Neural progenitor cell (in vitro differentiated cells): ENCODE measurements at regions not wholly inside any gene's neighbourhood (a gene's known extent, or its start where the extent isn't known, plus 50 kb on each side); places are given as distances from the start of the nearest gene placed in this dataset.
A peak's percentile ranks its signal among the peaks of the same experiment; 100 is the strongest.

Source experiments
- DNase-seq: peaks from one replicate; pipeline ENCODE4 v3.0.0-alpha.2; 2016; ENCODE audit warnings: low spot score
- H2AFZ ChIP-seq: fragments of 200-600 bp; sonication (generic); replicated peaks from 2 replicates; pipeline ENCODE4 v1.6.1; 2016; ENCODE audit warnings: antibody characterized with exemption
- H3F3A ChIP-seq: fragments of 200-600 bp; sonication (generic); 2 replicates; pipeline ENCODE4 v1.6.1; 2016; ENCODE audit warnings: antibody characterized with exemption, low read depth
- H3K27ac ChIP-seq: fragments of 200-600 bp; sonication (generic); 2 replicates; pipeline ENCODE4 v1.5.1; 2016; ENCODE audit warnings: mild to moderate bottlenecking
- H3K27me3 ChIP-seq: fragments of 200-600 bp; sonication (generic); 2 replicates; pipeline ENCODE4 v1.6.1; 2016; ENCODE audit warnings: mild to moderate bottlenecking, moderate library complexity
- H3K36me3 ChIP-seq: fragments of 200-600 bp; sonication (generic); 2 replicates; pipeline ENCODE4 v1.5.1; 2016
- H3K4me1 ChIP-seq: fragments of 200-600 bp; sonication (generic); 2 replicates; pipeline ENCODE4 v1.6.1; 2016; ENCODE audit warnings: mixed run types
- H3K4me2 ChIP-seq: fragments of 200-600 bp; sonication (generic); 2 replicates; pipeline ENCODE4 v1.6.1; 2016
- H3K4me3 ChIP-seq: fragments of 200-600 bp; sonication (generic); 2 replicates; pipeline ENCODE4 v1.5.1; 2016
- H3K79me2 ChIP-seq: fragments of 200-600 bp; sonication (generic); 2 replicates; pipeline ENCODE4 v1.6.1; 2016; ENCODE audit warnings: low read depth
- H3K9ac ChIP-seq: fragments of 200-600 bp; sonication (generic); 2 replicates; pipeline ENCODE4 v1.6.1; 2016
- H3K9me3 ChIP-seq: fragments of 200-600 bp; sonication (generic); 2 replicates; pipeline ENCODE4 v1.5.1; 2016; ENCODE audit warnings: low read depth
- H4K20me1 ChIP-seq: fragments of 200-600 bp; sonication (generic); 2 replicates; pipeline ENCODE4 v1.6.1; 2016; ENCODE audit warnings: low read depth
- H3K27ac Mint-ChIP-seq: 3 replicates; pipeline ENCODE4 v1.8.0; 2021; ENCODE audit warnings: mixed read lengths
- H3K27me3 Mint-ChIP-seq: 2 replicates; pipeline ENCODE4 v1.8.0; 2022; ENCODE audit warnings: low read depth, mild to moderate bottlenecking, inconsistent platforms, moderate library complexity, mixed read lengths; ENCODE audit not compliant: insufficient read depth
- H3K36me3 Mint-ChIP-seq: 3 replicates; pipeline ENCODE4 v1.8.0; 2021; ENCODE audit warnings: mixed read lengths
- H3K4me1 Mint-ChIP-seq: 3 replicates; pipeline ENCODE4 v1.8.0; 2021; ENCODE audit warnings: mixed read lengths
- H3K4me3 Mint-ChIP-seq: 3 replicates; pipeline ENCODE4 v1.8.0; 2021; ENCODE audit warnings: mild to moderate bottlenecking, moderate library complexity, mixed read lengths
- H3K9me3 Mint-ChIP-seq: 3 replicates; pipeline ENCODE4 v1.8.0; 2020; ENCODE audit warnings: mixed read lengths
- CTCF ChIP-seq: fragments of 200-600 bp; sonication (generic); IDR thresholded peaks from 2 replicates; pipeline ENCODE4 v1.5.1; 2017; ENCODE audit warnings: antibody characterized with exemption, mild to moderate bottlenecking
- EZH2 ChIP-seq: fragments of 200-600 bp; sonication (generic); IDR thresholded peaks from 2 replicates; pipeline ENCODE4 v1.6.1; 2017; ENCODE audit warnings: antibody characterized with exemption, mild to moderate bottlenecking, moderate library complexity
- EZH2phosphoT487 ChIP-seq: fragments of 200-600 bp; sonication (generic); IDR thresholded peaks from 2 replicates; pipeline ENCODE4 v1.6.1; 2017; ENCODE audit warnings: antibody characterized with exemption

GRCh38 chr6:79783670-79784394 is 152.7 kb downstream of the SH3BGRL2 start:
- H3K4me3 ChIP-seq = no peak overlapping the region
- no peaks in the 10 kb centered on the region for H3K9me3 ChIP-seq
- H3K9me3 Mint-ChIP-seq = no peaks in the 10 kb centered on the region
- peak overlapping the region; percentile 30 for H2AFZ ChIP-seq
- no peaks in the 10 kb centered on the region for H3K27me3 Mint-ChIP-seq
- H3K36me3 ChIP-seq = no peaks in the 10 kb centered on the region
- no peaks in the 10 kb centered on the region for H3K36me3 Mint-ChIP-seq
- H3F3A ChIP-seq = no peaks in the 10 kb centered on the region
- no peaks in the 10 kb centered on the region for H3K79me2 ChIP-seq
- H3K4me1 ChIP-seq = peaks cover 6% of the 10 kb centered on the region
- DNase-seq = no peak
- H3K9ac ChIP-seq = no peak overlapping the region
- H3K4me2 ChIP-seq = no peak overlapping the region
- H3K27ac Mint-ChIP-seq = peak overlapping the region; percentile 8
- peaks cover 19% of the 10 kb centered on the region for H3K4me1 Mint-ChIP-seq
- no peaks in the 10 kb centered on the region for H3K27me3 ChIP-seq
- TF ChIP-seq EZH2 = no peak
- no peak for TF ChIP-seq EZH2phosphoT487
- H3K27ac ChIP-seq = no peak overlapping the region
- no peak overlapping the region for H3K4me3 Mint-ChIP-seq
- H4K20me1 ChIP-seq = no peaks in the 10 kb centered on the region

DNA sequence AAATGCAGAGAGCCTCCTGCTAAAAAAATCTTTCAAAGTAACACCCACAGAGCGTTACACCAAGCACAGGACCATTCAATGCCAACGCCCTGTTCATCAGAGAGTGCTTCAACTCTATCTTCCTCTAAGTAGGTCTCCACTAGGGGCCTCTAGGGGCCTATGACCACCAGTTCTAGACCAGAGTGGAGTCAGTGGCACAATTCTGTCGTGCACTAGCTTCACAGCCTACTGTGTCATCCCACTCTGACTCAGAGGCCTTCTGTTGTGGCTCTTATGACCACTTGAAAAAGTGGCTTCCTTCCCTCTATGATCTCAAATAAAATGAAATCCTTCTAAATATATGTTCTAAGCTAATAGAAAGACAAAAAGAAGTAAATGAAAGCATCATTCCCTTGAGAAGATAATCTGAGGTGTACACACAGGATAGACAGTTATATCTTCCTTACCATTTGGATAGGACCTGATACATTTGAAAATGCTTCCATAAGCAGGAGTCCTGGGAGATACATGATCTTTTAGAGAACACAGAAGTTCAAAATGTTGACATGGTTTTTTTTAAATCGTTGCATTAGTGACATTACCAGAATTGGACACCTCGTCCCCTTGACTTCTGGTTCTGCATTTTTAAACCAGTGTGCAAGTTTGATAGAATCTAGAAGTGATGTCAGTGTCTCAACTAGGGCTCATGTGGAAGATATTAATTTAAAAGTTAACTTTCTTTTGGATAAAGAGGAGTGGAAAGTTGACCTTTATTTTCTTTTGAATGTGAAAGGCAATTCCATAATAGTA is 151.9 kb downstream of the SH3BGRL2 start:
- Histone ChIP-seq H3K79me2 (no peaks in the 10 kb centered on the region), H3K4me3 (no peak overlapping the region), H3K4me1 (no peaks in the 10 kb centered on the region), H4K20me1 (no peaks in the 10 kb centered on the region), H3K36me3 (no peaks in the 10 kb centered on the region), H3K27me3 (no peaks in the 10 kb centered on the region), H3K27ac (no peak overlapping the region), H3K9me3 (no peaks in the 10 kb centered on the region), H3K4me2 (no peak overlapping the region), H3K9ac (no peak overlapping the region), H2AFZ (no peak overlapping the region), H3F3A (no peaks in the 10 kb centered on the region)
- H3K9me3 Mint-ChIP-seq = no peaks in the 10 kb centered on the region
- no peaks in the 10 kb centered on the region for H3K36me3 Mint-ChIP-seq
- no peak overlapping the region for H3K4me3 Mint-ChIP-seq
- DNase-seq = no peak
- no peak overlapping the region for H3K27ac Mint-ChIP-seq
- peaks cover 10% of the 10 kb centered on the region for H3K4me1 Mint-ChIP-seq
- TF ChIP-seq EZH2 (no peak), EZH2phosphoT487 (no peak), CTCF (no peak)
- no peaks in the 10 kb centered on the region for H3K27me3 Mint-ChIP-seq

DNA sequence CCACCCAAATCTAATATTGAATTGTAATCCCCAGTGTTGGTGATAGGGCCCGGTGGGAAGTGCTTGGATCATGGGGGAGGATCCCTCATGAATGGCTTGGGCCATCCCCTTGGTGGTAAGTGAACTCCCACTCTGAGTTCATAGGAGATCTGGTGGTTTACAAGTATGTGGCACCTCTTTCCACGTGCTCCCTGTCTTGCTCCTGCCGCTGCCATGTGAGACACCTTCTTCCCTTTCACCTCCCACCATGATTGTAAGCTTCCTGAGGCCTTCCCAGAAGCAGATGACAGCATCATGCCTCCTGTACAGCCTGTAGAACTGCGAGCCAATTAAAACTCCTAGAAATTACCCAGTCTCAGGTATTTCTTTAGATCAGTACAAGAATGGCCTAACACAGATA is 150.8 kb downstream of the SH3BGRL2 start:
- no peaks in the 10 kb centered on the region for H3K9me3 ChIP-seq
- peaks cover 4% of the 10 kb centered on the region for H3K4me1 ChIP-seq
- H3K27me3 Mint-ChIP-seq = no peaks in the 10 kb centered on the region
- TF ChIP-seq CTCF (no peak), EZH2 (no peak)
- no peaks in the 10 kb centered on the region for H3K27me3 ChIP-seq
- peaks cover 7% of the 10 kb centered on the region for H3K4me1 Mint-ChIP-seq
- no peak overlapping the region for H3K9ac ChIP-seq
- H3K4me3 Mint-ChIP-seq = no peak overlapping the region
- no peaks in the 10 kb centered on the region for H3K36me3 Mint-ChIP-seq
- no peak overlapping the region for H3K4me3 ChIP-seq
- H3K79me2 ChIP-seq = no peaks in the 10 kb centered on the region
- no peak overlapping the region for H3K27ac Mint-ChIP-seq
- H3K27ac ChIP-seq = no peak overlapping the region
- H3K9me3 Mint-ChIP-seq = no peaks in the 10 kb centered on the region
- no peak for DNase-seq
- H4K20me1 ChIP-seq = no peaks in the 10 kb centered on the region
- H2AFZ ChIP-seq = no peak overlapping the region
- H3F3A ChIP-seq = no peaks in the 10 kb centered on the region
- no peak overlapping the region for H3K4me2 ChIP-seq
- H3K36me3 ChIP-seq = no peaks in the 10 kb centered on the region

- peaks cover 4% of the 10 kb centered on the region for H3K4me1 ChIP-seq
- H3K9me3 ChIP-seq = no peaks in the 10 kb centered on the region
- Mint-ChIP-seq H3K27me3 (no peaks in the 10 kb centered on the region), H3K27ac (no peak overlapping the region), H3K9me3 (no peaks in the 10 kb centered on the region), H3K4me1 (peaks cover 6% of the 10 kb centered on the region), H3K36me3 (no peaks in the 10 kb centered on the region), H3K4me3 (no peak overlapping the region)
- H3K4me2 ChIP-seq = no peak overlapping the region
- no peak overlapping the region for H3K27ac ChIP-seq
- H3K4me3 ChIP-seq = no peak overlapping the region
- no peak overlapping the region for H3K9ac ChIP-seq
- H4K20me1 ChIP-seq = no peaks in the 10 kb centered on the region
- no peaks in the 10 kb centered on the region for H3K79me2 ChIP-seq
- no peak for TF ChIP-seq EZH2phosphoT487
- no peak for TF ChIP-seq EZH2
- no peak for TF ChIP-seq CTCF
- DNase-seq = no peak
- no peak overlapping the region for H2AFZ ChIP-seq
- H3F3A ChIP-seq = no peaks in the 10 kb centered on the region
- no peaks in the 10 kb centered on the region for H3K27me3 ChIP-seq
- no peaks in the 10 kb centered on the region for H3K36me3 ChIP-seq
These were observed 149.8 kb downstream of the SH3BGRL2 start for GRCh38 chr6:79780881-79781280.
